ENCODE measurements at regions not wholly inside any gene's neighbourhood (a gene's known extent, or its start where the extent isn't known, plus 50 kb on each side); places are given as distances from the start of the nearest gene placed in this dataset.

GRCh38 chr18:28684746-28685355, 507.9 kb upstream of the CDH2 start:
- TF ChIP-seq ZNF3 (CRISPR knock-in tag; IDR thresholded peaks at IDR 0.05) (no peak), SMAD1 (CRISPR knock-in tag; IDR thresholded peaks at IDR 0.05; ENCODE audit: borderline replicate concordance, low read depth) (no peak)
